Hindlimb muscle (tissue), 1 donor: ENCODE measurements at regions not wholly inside any gene's neighbourhood (a gene's known extent, or its start where the extent isn't known, plus 50 kb on each side); places are given as distances from the start of the nearest gene placed in this dataset.

Experiments used
- DNase-seq: peaks from one replicate; pipeline ENCODE4 v3.0.0-alpha.2; 2013

DNA sequence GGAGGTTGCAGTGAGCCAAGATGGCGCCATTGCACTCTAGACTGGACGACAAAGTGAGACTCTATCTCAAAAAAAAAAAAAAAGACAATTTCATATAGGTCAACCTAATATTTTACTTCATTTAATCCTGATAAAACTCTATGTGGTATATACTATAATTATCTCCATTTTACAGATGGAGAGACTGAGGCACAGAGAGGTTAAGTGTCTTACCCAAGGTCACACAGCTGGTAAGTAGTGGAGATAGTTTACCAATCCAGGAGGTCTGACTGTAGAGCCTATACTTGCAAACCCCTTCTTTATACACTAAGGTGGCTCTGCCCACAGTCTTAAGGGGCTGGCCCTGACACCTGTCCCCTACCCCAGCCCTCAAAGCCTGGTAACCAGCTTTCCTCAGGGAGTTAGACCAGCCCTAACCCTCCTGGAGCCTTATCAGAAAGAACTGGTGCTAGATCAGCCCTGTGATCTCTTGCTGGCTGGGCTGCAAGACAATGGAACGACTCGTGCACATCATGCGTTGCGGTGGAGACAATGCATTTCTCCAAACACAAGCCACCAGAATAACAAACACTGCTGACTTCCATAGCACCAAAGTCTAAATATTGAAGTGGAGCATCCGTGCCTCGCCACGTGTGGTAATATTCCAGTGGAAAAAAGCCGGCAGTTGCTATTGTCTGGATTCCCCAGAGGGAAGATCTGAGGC lies 60.0 kb upstream of the SMAD3 start:
- DNase-seq = no peak

DNA sequence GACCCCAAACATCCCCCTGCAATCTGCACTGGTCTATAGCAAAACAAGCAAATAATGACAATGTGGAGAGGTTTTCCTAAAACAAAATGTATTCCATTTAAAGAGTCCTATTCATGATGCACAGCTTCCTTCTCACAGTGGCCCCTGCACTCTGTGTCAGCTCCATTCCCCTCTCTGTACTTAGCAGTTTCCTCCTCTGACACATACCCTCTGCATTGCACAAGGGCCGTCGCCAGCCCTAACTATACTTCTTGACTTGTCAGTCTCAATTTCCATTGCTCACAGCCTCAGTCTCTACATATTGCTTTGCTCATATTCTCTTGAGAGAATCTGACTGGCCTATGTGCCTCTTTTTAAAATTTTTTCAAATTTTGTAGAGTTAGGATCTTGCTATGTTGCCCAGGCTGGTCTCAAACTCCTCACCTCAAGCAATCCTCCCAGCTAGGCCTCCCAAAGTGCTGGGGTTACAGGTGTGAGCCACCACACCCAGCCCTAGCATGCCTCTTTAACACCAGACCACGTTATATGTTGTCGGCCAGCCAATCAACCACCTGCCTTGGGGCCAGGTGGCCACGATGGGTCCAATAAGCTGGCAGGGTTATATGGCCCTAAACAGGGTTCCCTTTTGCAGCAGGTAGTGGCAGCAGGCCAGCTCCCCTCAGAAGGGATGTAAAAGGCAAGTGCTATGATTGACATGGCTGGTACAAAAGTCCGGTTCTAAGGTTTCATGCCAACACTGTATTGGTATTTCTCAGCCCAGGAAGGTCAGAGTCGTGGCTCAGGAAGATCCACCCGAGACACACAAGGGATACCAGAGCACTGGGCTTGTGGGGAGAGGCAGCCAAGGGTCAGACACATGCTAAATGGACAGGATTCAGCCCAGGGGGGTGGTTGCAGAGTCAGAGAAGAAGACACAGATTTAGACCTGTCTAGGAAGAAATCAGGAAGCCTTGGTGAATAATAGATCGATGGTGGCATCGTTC lies 59.0 kb upstream of the SMAD3 start:
- no peak for DNase-seq

DNA sequence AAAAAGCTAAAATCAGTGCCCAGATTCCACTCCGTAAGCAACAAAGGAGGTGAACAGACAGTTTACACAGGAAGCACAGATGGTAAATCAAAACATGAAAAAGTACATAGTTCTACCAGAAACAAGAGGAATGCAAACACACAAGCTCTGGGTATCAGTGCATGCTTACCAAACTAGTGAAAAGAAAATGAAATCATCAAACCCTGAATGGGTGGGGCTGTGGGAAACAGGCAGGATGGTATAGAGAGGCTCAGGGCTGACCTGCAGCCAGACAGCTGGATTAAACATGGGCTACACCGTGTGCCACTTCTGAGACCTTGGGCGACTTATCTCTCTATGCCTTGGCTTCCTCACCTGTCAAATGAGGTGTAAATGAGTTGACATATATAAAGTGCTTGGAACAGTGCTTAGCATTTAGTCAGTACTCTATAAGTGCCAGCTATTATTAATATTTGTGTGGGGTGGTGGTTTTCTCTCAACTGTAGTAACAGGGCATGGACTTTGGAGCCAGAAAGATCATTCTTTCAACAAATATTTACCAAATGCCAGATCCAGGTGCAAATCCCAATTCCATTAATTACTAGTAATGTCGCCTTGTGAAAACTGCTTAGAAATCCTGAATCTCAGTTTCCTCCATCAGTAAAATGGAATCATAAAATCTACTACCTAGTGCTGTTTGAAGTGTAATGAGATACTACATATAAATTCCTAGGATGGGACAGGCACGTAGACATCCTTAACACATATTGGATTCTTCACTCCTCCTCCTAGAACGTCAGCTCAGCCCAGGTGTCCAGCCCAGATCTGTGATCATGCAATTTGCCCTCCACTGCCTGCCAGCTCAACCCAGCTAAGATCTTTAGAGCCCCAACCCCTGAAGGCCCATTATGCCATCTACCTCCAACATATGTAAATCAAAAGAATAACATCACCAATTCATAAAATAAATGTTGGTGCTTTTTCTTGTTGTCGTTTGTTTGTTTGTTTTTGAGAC lies 55.5 kb upstream of the SMAD3 start:
- no peak for DNase-seq

DNA sequence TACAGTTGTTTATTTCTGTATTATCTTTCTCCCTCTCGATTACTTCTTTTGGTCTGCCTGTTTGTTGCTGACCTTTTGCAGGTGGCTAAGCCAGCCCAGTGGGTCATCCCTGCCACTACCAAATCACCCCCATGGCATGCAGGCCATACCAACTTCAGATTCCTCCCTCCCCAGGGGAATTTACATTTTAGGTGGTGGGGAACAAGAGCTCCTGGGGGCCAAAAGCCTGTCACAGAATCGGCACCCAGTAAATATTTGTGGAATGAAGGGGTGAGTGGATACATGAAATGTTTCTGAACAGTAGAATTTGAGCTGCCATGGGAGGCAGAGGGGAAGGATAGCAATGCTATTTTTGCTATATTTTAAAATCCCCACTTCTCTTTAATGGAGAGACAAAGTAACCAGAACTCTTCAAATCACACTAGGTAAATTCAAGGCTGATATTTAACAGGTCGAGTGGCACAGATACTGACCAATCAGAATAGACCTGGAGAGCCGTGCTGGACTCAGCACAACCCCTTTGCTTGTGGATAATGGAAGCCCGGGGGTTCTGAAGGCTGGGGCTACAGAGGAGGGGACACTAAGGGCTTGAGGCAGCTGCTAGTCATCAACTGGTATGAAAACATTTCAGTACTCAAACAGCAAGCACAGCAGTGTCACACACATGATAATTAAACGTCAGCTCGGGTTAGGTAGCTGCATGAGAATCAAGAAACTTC lies 54.3 kb upstream of the SMAD3 start:
- no peak for DNase-seq

DNA sequence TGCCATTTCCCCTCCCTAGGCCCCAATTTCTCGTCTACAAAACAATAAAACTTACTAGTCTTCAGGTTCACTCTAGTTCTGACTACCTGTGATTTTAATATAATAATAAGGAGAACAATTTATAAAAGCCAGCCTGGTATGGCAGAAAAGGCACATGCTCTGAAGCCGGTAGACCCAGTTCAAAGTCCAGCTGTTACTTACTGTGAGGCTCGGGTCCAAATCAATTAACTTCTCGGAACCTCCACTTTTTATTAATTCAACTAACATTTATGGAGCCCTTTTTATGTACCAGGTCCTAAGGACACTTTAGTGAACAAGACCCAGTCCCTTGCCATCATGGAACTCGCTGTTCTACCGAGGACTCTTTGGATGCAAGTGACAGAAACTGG lies 53.8 kb upstream of the SMAD3 start:
- DNase-seq = no peak

DNA sequence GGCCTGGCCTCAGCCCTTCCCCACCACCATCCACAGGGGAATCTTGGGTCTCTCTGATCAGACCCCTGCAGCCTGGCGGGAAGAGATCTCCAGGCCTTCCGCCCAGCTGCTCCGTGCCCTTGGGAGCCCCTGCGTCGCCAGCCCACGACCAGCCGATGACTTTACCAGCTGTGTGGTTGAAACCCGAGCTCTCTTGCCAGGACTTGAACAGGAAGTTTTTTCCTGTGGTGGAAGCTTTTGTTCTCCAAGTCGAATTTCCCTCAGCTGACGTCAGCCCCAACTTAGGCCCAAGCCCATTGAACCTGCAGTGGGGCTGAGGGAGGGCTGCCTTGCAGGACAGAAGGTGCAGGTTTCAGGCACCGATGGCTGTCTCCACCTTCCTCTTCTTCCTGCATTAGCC lies 51.7 kb upstream of the SMAD3 start:
- peak; percentile 75 for DNase-seq
